Activated CD8-positive, alpha-beta T cell treated with anti-CD3 and anti-CD28 coated beads for 36 hours (primary cell): ENCODE measurements at regions not wholly inside any gene's neighbourhood (a gene's known extent, or its start where the extent isn't known, plus 50 kb on each side); places are given as distances from the start of the nearest gene placed in this dataset.

Experiments
- ATAC-seq: fragments of 200-7000 bp; cut with Tn5 transposase; one replicate; pipeline ENCODE4 v1.10.0; 2021; ENCODE audit warnings: mild to moderate bottlenecking, moderate library complexity
- CTCF ChIA-PET: fragments of 350-600 bp; sonication (Branson Sonifier 250); formaldehyde crosslinking; loops from one replicate; lab custom pipeline; 2021; ENCODE audit warnings: antibody characterized with exemption; lab: Charles Lee
- POLR2A ChIA-PET: fragments of 350-600 bp; sonication (Branson Sonifier 250); formaldehyde crosslinking; loops from one replicate; lab custom pipeline; 2021; ENCODE audit warnings: antibody characterized with exemption; lab: Charles Lee
- DNase-seq: peaks from one replicate; pipeline ENCODE4 v3.0.0-alpha.2; 2020
- H3K27ac Mint-ChIP-seq: one replicate; pipeline ENCODE4 v1.8.0; 2021; ENCODE audit warnings: mild to moderate bottlenecking, mixed read lengths
- H3K27me3 Mint-ChIP-seq: one replicate; pipeline ENCODE4 v1.8.0; 2021; ENCODE audit warnings: mixed read lengths
- H3K36me3 Mint-ChIP-seq: one replicate; pipeline ENCODE4 v1.8.0; 2021; ENCODE audit warnings: low read depth, mixed read lengths
- H3K4me1 Mint-ChIP-seq: one replicate; pipeline ENCODE4 v1.8.0; 2021; ENCODE audit warnings: low read depth, mixed read lengths
- H3K4me3 Mint-ChIP-seq: one replicate; pipeline ENCODE4 v1.8.0; 2021; ENCODE audit warnings: mild to moderate bottlenecking, moderate library complexity, mixed read lengths
- H3K9me3 Mint-ChIP-seq: one replicate; pipeline ENCODE4 v1.8.0; 2021; ENCODE audit warnings: mixed read lengths
- intact Hi-C: fragments of 100-400 bp; cut with micrococcal nuclease; formaldehyde crosslinking; loops from one replicate; pipeline ENCODE4 v1.10.0; 2022
- TF ChIP-seq, protein P1 (sequence below): fragments of 200-600 bp; IDR thresholded peaks from one replicate; pipeline ENCODE4 v1.8.0; 2022; ENCODE audit warnings: antibody characterized with exemption, mild to moderate bottlenecking

- no peak for DNase-seq
- ChIA-PET POLR2A (no interaction called here), CTCF (no interaction called here)
- ATAC-seq = no peak
- intact Hi-C loops = no loop called here
- TF ChIP-seq, protein P1, sequence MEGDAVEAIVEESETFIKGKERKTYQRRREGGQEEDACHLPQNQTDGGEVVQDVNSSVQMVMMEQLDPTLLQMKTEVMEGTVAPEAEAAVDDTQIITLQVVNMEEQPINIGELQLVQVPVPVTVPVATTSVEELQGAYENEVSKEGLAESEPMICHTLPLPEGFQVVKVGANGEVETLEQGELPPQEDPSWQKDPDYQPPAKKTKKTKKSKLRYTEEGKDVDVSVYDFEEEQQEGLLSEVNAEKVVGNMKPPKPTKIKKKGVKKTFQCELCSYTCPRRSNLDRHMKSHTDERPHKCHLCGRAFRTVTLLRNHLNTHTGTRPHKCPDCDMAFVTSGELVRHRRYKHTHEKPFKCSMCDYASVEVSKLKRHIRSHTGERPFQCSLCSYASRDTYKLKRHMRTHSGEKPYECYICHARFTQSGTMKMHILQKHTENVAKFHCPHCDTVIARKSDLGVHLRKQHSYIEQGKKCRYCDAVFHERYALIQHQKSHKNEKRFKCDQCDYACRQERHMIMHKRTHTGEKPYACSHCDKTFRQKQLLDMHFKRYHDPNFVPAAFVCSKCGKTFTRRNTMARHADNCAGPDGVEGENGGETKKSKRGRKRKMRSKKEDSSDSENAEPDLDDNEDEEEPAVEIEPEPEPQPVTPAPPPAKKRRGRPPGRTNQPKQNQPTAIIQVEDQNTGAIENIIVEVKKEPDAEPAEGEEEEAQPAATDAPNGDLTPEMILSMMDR = no peak
- Mint-ChIP-seq H3K9me3 (no peaks in the 10 kb centered on the region), H3K4me1 (peaks cover 2% of the 10 kb centered on the region), H3K27ac (no peak overlapping the region), H3K27me3 (peaks cover 46% of the 10 kb centered on the region), H3K4me3 (no peak overlapping the region), H3K36me3 (no peaks in the 10 kb centered on the region)
Measured at GRCh38 chr15:96406701-96407100, 76.2 kb downstream of the NR2F2 start.

- no peak overlapping the region for H3K27ac Mint-ChIP-seq
- H3K4me3 Mint-ChIP-seq = no peak overlapping the region
- peaks cover 53% of the 10 kb centered on the region for H3K27me3 Mint-ChIP-seq
- TF ChIP-seq, protein P1 = no peak
- intact Hi-C loops = no loop called here
- H3K36me3 Mint-ChIP-seq = no peaks in the 10 kb centered on the region
- ChIA-PET POLR2A (no interaction called here), CTCF (no interaction called here)
- peaks cover 2% of the 10 kb centered on the region for H3K4me1 Mint-ChIP-seq
- no peak for ATAC-seq
- no peaks in the 10 kb centered on the region for H3K9me3 Mint-ChIP-seq
- DNase-seq = no peak
Measured at GRCh38 chr15:96407482-96407881, 77.0 kb downstream of the NR2F2 start.

- no peak for DNase-seq
Measured at GRCh38 chr15:96408591-96409183, 78.2 kb downstream of the NR2F2 start.

DNA sequence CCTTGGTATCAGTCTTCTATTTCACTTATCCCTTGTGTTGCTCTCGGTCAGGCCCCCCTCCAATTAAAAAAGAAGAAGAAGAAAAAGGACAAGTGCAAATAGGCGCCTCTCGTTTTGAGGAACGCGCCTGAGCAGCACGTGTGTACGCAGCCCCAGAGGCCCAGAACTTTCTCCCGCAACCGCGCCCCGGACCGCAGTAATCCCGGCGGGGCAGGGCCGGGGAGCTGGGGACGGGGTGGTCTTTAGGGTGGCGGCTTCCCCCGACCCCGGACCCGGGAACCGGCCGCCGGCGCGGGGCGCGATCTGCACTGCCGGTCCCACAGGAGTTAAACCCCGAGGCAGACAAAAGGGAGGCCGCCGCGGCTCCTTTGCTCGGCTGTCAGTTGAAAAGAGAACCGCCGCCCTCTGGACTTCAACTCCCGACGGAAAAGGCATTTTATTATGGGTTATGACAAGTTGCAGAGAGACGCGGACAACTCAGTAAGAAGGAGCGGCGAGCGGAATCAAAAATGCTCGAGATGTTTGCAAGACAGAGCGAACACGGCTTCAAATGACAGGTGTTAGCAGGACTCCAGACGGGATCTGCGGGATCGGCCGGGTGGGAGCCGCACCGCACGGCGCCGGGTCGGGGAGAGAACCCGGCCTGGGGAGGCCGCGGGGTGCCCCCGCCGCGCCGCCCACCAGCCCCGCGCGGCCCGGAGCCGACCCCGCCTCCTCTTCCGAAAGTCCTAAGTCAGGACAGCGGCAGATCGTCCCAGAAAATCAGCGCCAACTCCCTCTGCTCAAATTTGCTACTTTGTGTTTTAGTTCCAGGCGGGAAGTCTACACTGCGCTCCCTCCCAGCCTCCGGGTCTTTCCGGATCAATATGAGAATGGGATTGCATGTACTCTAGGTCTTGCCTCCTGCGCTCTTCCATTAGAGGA, 79.0 kb downstream of the NR2F2 start:
- POLR2A ChIA-PET = no interaction called here
- CTCF ChIA-PET = no interaction called here
- peaks cover 2% of the 10 kb centered on the region for H3K4me1 Mint-ChIP-seq
- TF ChIP-seq, protein P1 = no peak
- H3K27ac Mint-ChIP-seq = no peak overlapping the region
- no peaks in the 10 kb centered on the region for H3K36me3 Mint-ChIP-seq
- ATAC-seq (no peak), DNase-seq (no peak)
- intact Hi-C loops = loop anchor here (5.0 kb wide), 1 partner anchor 67 kb away; no protein-coding TSS in a partner anchor
- H3K9me3 Mint-ChIP-seq = no peaks in the 10 kb centered on the region
- no peak overlapping the region for H3K4me3 Mint-ChIP-seq
- peaks cover 67% of the 10 kb centered on the region for H3K27me3 Mint-ChIP-seq

More at GRCh38 chr15:96408591-96409183, 78.2 kb downstream of the NR2F2 start:
- POLR2A ChIA-PET = no interaction called here
- Mint-ChIP-seq H3K27ac (no peak overlapping the region), H3K4me1 (peaks cover 2% of the 10 kb centered on the region), H3K4me3 (no peak overlapping the region), H3K9me3 (no peaks in the 10 kb centered on the region), H3K27me3 (peaks cover 62% of the 10 kb centered on the region), H3K36me3 (no peaks in the 10 kb centered on the region)
- TF ChIP-seq, protein P1 = no peak
- CTCF ChIA-PET = no interaction called here
- no peak for ATAC-seq
- intact Hi-C loops = no loop called here
